Bronchial epithelial cell (primary cell): ENCODE measurements at regions not wholly inside any gene's neighbourhood (a gene's known extent, or its start where the extent isn't known, plus 50 kb on each side); places are given as distances from the start of the nearest gene placed in this dataset.
A peak's percentile ranks its signal among the peaks of the same experiment; 100 is the strongest.

ENCODE experiments used
- DNase-seq: peaks from one replicate; pipeline ENCODE4 v3.0.0-alpha.2; 2010; ENCODE audit warnings: low read depth
- FAIRE-seq: peaks from 2 replicates; lab custom pipeline; 2011; peaks lifted over from hg19 to GRCh38; lab: Jason Lieb, UNC
- H3K27me3 ChIP-seq: 2 replicates; pipeline ENCODE4 v1.5.1; 2011; ENCODE audit warnings: low read length; ENCODE audit not compliant: control insufficient read depth, insufficient read depth
- H3K36me3 ChIP-seq: 2 replicates; pipeline ENCODE4 v1.5.1; 2011; ENCODE audit warnings: low read length; ENCODE audit not compliant: control insufficient read depth, insufficient read depth
- H3K4me3 ChIP-seq: 2 replicates; pipeline ENCODE4 v1.5.1; 2011; ENCODE audit warnings: mild to moderate bottlenecking, low read depth, low read length, control low read depth
- CTCF ChIP-seq: IDR thresholded peaks from 2 replicates; pipeline ENCODE4 v1.5.1; 2011; ENCODE audit warnings: mild to moderate bottlenecking, moderate library complexity, low read length, control low read depth, inconsistent platforms; ENCODE audit not compliant: insufficient read depth, severe bottlenecking

- H3K4me3 ChIP-seq = no peak overlapping the region
- H3K36me3 ChIP-seq = no peaks in the 10 kb centered on the region
- DNase-seq (no peak), FAIRE-seq (no peak)
- TF ChIP-seq CTCF = no peak
- peaks cover 2% of the 10 kb centered on the region for H3K27me3 ChIP-seq
These were observed 56.6 kb upstream of the IL6 start for GRCh38 chr7:22670422-22670815.

- Histone ChIP-seq H3K4me3 (no peak overlapping the region), H3K36me3 (no peaks in the 10 kb centered on the region), H3K27me3 (peaks cover 2% of the 10 kb centered on the region)
- no peak for FAIRE-seq
- no peak for DNase-seq
- TF ChIP-seq CTCF = no peak
These were observed 57.1 kb upstream of the IL6 start for GRCh38 chr7:22669692-22670421.

- Histone ChIP-seq H3K27me3 (peaks cover 2% of the 10 kb centered on the region), H3K4me3 (no peak overlapping the region), H3K36me3 (no peaks in the 10 kb centered on the region)
- TF ChIP-seq CTCF = no peak
- FAIRE-seq (no peak), DNase-seq (no peak)
These were observed 58.0 kb upstream of the IL6 start for GRCh38 chr7:22668971-22669401.

- TF ChIP-seq CTCF = no peak
- FAIRE-seq (peak; percentile 95), DNase-seq (peak; percentile 97)
These were observed 59.3 kb upstream of the IL6 start for GRCh38 chr7:22667562-22668239.

GRCh38 chr7:22667187-22667561 is 59.8 kb upstream of the IL6 start:
- FAIRE-seq (no peak), DNase-seq (no peak)
- Histone ChIP-seq H3K4me3 (no peak overlapping the region), H3K36me3 (no peaks in the 10 kb centered on the region), H3K27me3 (peaks cover 5% of the 10 kb centered on the region)
- no peak for TF ChIP-seq CTCF

More at GRCh38 chr7:22667562-22668239, 59.3 kb upstream of the IL6 start:
- Histone ChIP-seq H3K4me3 (no peak overlapping the region), H3K27me3 (peaks cover 2% of the 10 kb centered on the region), H3K36me3 (no peaks in the 10 kb centered on the region)

- no peak for TF ChIP-seq CTCF
These were observed 60.3 kb upstream of the IL6 start for GRCh38 chr7:22666732-22667131.

More at GRCh38 chr7:22666732-22667131, 60.3 kb upstream of the IL6 start:
- FAIRE-seq (no peak), DNase-seq (peak; percentile 77)
- H3K27me3 ChIP-seq = peaks cover 10% of the 10 kb centered on the region
- no peak overlapping the region for H3K4me3 ChIP-seq
- no peaks in the 10 kb centered on the region for H3K36me3 ChIP-seq
